H9 (cell line): ENCODE measurements at regions not wholly inside any gene's neighbourhood (a gene's known extent, or its start where the extent isn't known, plus 50 kb on each side); places are given as distances from the start of the nearest gene placed in this dataset.

Experiments
- DNase-seq: peaks from one replicate; pipeline ENCODE4 v3.0.0-alpha.2; 2017
- H2AFZ ChIP-seq: one replicate; pipeline ENCODE4 v1.6.1; 2013; ENCODE audit warnings: mild to moderate bottlenecking, low read length, control low read depth, moderate library complexity
- H2AK5ac ChIP-seq: 2 replicates; pipeline ENCODE4 v1.6.1; 2013; ENCODE audit warnings: low read length, control low read depth, mixed read lengths; ENCODE audit not compliant: insufficient read length
- H2BK120ac ChIP-seq: one replicate; pipeline ENCODE4 v1.6.1; 2013; ENCODE audit warnings: low read depth, mild to moderate bottlenecking, low read length, control low read depth, inconsistent platforms; ENCODE audit not compliant: poor library complexity, severe bottlenecking
- H2BK12ac ChIP-seq: 2 replicates; pipeline ENCODE4 v1.6.1; 2013; ENCODE audit warnings: low read length, control low read depth, mixed read lengths, low read depth; ENCODE audit not compliant: insufficient read length
- H2BK15ac ChIP-seq: 2 replicates; pipeline ENCODE4 v1.6.1; 2013; ENCODE audit warnings: low read depth, low read length, control low read depth
- H2BK20ac ChIP-seq: one replicate; pipeline ENCODE4 v1.6.1; 2013; ENCODE audit warnings: low read depth, mild to moderate bottlenecking, low read length, control low read depth, inconsistent platforms; ENCODE audit not compliant: poor library complexity, severe bottlenecking
- H2BK5ac ChIP-seq: 2 replicates; pipeline ENCODE4 v1.6.1; 2013; ENCODE audit warnings: low read length, control low read depth, mixed read lengths; ENCODE audit not compliant: insufficient read length
- H3K14ac ChIP-seq: 2 replicates; pipeline ENCODE4 v1.6.1; 2013; ENCODE audit warnings: low read length, control low read depth; ENCODE audit not compliant: insufficient read depth
- H3K18ac ChIP-seq: 2 replicates; pipeline ENCODE4 v1.6.1; 2013; ENCODE audit warnings: low read depth, mild to moderate bottlenecking, mixed read lengths, low read length, control low read depth; ENCODE audit not compliant: insufficient read length
- H3K23ac ChIP-seq: 2 replicates; pipeline ENCODE4 v1.6.1; 2013; ENCODE audit warnings: low read length, control low read depth, mixed read lengths, low read depth; ENCODE audit not compliant: insufficient read length
- H3K23me2 ChIP-seq: 2 replicates; pipeline ENCODE4 v1.6.1; 2013; ENCODE audit warnings: low read depth, mild to moderate bottlenecking, mixed read lengths, low read length, control low read depth; ENCODE audit not compliant: insufficient read length, poor library complexity, severe bottlenecking
- H3K27ac ChIP-seq: 2 replicates; pipeline ENCODE4 v1.5.1; 2013; ENCODE audit warnings: low read length, control low read depth, mixed read lengths, low read depth; ENCODE audit not compliant: insufficient read length
- H3K27me3 ChIP-seq: 2 replicates; pipeline ENCODE4 v1.6.1; 2013; ENCODE audit warnings: low read length, control low read depth, inconsistent platforms; ENCODE audit not compliant: insufficient read depth
- H3K4ac ChIP-seq: 2 replicates; pipeline ENCODE4 v1.6.1; 2013; ENCODE audit warnings: low read depth, mild to moderate bottlenecking, control low read depth, inconsistent platforms, low read length, moderate library complexity
- H3K4me1 ChIP-seq: 2 replicates; pipeline ENCODE4 v1.6.1; 2013; ENCODE audit warnings: low read length, control low read depth, inconsistent platforms; ENCODE audit not compliant: insufficient read depth
- H3K4me2 ChIP-seq: 2 replicates; pipeline ENCODE4 v1.6.1; 2013; ENCODE audit warnings: low read length, control low read depth, mixed read lengths; ENCODE audit not compliant: insufficient read length, insufficient read depth
- H3K56ac ChIP-seq: 2 replicates; pipeline ENCODE4 v1.6.1; 2013; ENCODE audit warnings: low read depth, mild to moderate bottlenecking, mixed read lengths, low read length, control low read depth; ENCODE audit not compliant: insufficient read length
- H3K79me1 ChIP-seq: 2 replicates; pipeline ENCODE4 v1.6.1; 2013; ENCODE audit warnings: low read depth, mild to moderate bottlenecking, moderate library complexity, low read length, control low read depth, inconsistent platforms; ENCODE audit not compliant: insufficient read depth, poor library complexity, severe bottlenecking
- H3K79me2 ChIP-seq: 2 replicates; pipeline ENCODE4 v1.6.1; 2013; ENCODE audit warnings: low read length, control low read depth, inconsistent platforms; ENCODE audit not compliant: insufficient read depth
- H3K9ac ChIP-seq: 2 replicates; pipeline ENCODE4 v1.6.1; 2013; ENCODE audit warnings: low read length, control low read depth, mixed read lengths; ENCODE audit not compliant: insufficient read length; ENCODE audit errors: extremely low read depth
- H3K9me3 ChIP-seq: one replicate; pipeline ENCODE4 v1.6.1; 2013; ENCODE audit warnings: low read depth, low read length, inconsistent platforms; ENCODE audit not compliant: control insufficient read depth
- H3T11ph ChIP-seq: one replicate; pipeline ENCODE4 v1.6.1; 2013; ENCODE audit warnings: mild to moderate bottlenecking, low read length, control low read depth, inconsistent platforms
- H4K20me1 ChIP-seq: one replicate; pipeline ENCODE4 v1.6.1; 2013; ENCODE audit not compliant: control insufficient read depth, insufficient read length, insufficient read depth
- H4K5ac ChIP-seq: 2 replicates; pipeline ENCODE4 v1.6.1; 2013; ENCODE audit warnings: low read depth, mild to moderate bottlenecking, mixed read lengths, low read length, control low read depth; ENCODE audit not compliant: insufficient read length
- H4K8ac ChIP-seq: replicated peaks from 2 replicates; pipeline ENCODE4 v1.6.1; 2013; ENCODE audit warnings: low read length, control low read depth, mixed read lengths, low read depth; ENCODE audit not compliant: insufficient read length
- H4K91ac ChIP-seq: 2 replicates; pipeline ENCODE4 v1.6.1; 2013; ENCODE audit warnings: low read depth, mild to moderate bottlenecking, moderate library complexity, mixed read lengths, low read length, control low read depth; ENCODE audit not compliant: insufficient read length
- H3K27ac Mint-ChIP-seq, 3 experiments: 2 replicates in 2 of 3; 3 replicates in 1 of 3; pipeline ENCODE4 v1.8.0; 2020 to 2021; ENCODE audit warnings: mixed read lengths in 3 of 3, mild to moderate bottlenecking in 1 of 3, moderate library complexity in 1 of 3
- H3K27me3 Mint-ChIP-seq: 2 replicates; pipeline ENCODE4 v1.8.0; 2021; ENCODE audit warnings: low read depth, mild to moderate bottlenecking, moderate library complexity, mixed read lengths
- H3K36me3 Mint-ChIP-seq, 3 experiments: 2 replicates in 2 of 3; 3 replicates in 1 of 3; pipeline ENCODE4 v1.8.0; 2020 to 2021; ENCODE audit warnings: low read depth in 3 of 3, mixed read lengths in 3 of 3; ENCODE audit not compliant: insufficient read depth in 1 of 3
- H3K4me1 Mint-ChIP-seq, 2 experiments: 2 replicates each; pipeline ENCODE4 v1.8.0; 2020; ENCODE audit warnings: mixed read lengths in 2 of 2
- H3K4me3 Mint-ChIP-seq, 2 experiments: 2 replicates in 1 of 2; 3 replicates in 1 of 2; pipeline ENCODE4 v1.8.0; 2020 to 2021; ENCODE audit warnings: mild to moderate bottlenecking in 2 of 2, mixed read lengths in 2 of 2, moderate library complexity in 1 of 2
- H3K9me3 Mint-ChIP-seq, 2 experiments: 2 replicates in 1 of 2; 3 replicates in 1 of 2; pipeline ENCODE4 v1.8.0; 2020; ENCODE audit warnings: mild to moderate bottlenecking in 2 of 2, mixed read lengths in 2 of 2, moderate library complexity in 1 of 2
- WGBS: extraction: QIAGEN DNeasy Blood & Tissue Kit; methylation state at CpG from one replicate; pipeline ENCODE4 v1.1.7; 2013; ENCODE audit warnings: missing lambda C conversion rate, low lambda C conversion rate, mixed read lengths; ENCODE audit not compliant: insufficient read length; ENCODE audit errors: extremely low coverage; 5-methylcytosine and 5-hydroxymethylcytosine counted together
- TF ChIP-seq, protein P1 (sequence below): fragments of 200-600 bp; sonication (generic); conservative IDR thresholded peaks from 3 replicates; pipeline ENCODE4 v1.8.0; 2021; ENCODE audit warnings: antibody characterized with exemption, mild to moderate bottlenecking

DNA sequence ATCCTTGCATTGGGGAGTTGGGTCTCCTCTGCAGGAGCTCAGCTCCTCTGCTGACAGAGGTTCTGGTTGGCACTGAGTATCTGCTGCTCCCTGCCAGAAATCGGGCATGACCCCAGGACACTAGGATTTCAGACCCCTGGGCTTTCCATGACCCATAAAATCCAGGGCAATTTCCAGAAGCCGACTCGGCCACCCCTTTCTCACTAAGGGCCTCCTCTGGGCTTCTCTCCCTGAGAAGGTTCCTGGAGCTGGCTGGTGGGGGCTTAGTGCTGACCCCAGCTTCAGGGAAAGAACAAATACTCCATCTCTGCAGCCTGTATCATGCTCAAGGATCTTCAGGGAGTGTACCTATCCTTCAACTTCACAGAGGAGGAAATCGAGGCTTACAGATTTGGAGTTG is 603.4 kb downstream of the PTPRU start:
- H3K18ac ChIP-seq = no peak overlapping the region
- H3K4me2 ChIP-seq = no peak overlapping the region
- no peak overlapping the region for H2BK20ac ChIP-seq
- no peak overlapping the region for H2AFZ ChIP-seq
- TF ChIP-seq, protein P1, sequence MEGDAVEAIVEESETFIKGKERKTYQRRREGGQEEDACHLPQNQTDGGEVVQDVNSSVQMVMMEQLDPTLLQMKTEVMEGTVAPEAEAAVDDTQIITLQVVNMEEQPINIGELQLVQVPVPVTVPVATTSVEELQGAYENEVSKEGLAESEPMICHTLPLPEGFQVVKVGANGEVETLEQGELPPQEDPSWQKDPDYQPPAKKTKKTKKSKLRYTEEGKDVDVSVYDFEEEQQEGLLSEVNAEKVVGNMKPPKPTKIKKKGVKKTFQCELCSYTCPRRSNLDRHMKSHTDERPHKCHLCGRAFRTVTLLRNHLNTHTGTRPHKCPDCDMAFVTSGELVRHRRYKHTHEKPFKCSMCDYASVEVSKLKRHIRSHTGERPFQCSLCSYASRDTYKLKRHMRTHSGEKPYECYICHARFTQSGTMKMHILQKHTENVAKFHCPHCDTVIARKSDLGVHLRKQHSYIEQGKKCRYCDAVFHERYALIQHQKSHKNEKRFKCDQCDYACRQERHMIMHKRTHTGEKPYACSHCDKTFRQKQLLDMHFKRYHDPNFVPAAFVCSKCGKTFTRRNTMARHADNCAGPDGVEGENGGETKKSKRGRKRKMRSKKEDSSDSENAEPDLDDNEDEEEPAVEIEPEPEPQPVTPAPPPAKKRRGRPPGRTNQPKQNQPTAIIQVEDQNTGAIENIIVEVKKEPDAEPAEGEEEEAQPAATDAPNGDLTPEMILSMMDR = no peak
- peaks cover 4% of the 10 kb centered on the region for H3K27me3 Mint-ChIP-seq
- no peak overlapping the region for H2BK5ac ChIP-seq
- no peaks in the 10 kb centered on the region for H3K79me2 ChIP-seq
- no peak for DNase-seq
- no peak overlapping the region for H3K9ac ChIP-seq
- no peaks in the 10 kb centered on the region for H3K23me2 ChIP-seq
- H3K4ac ChIP-seq = no peak overlapping the region
- peaks cover 13 to 16% of the 10 kb centered on the region in 2 experiments for H3K9me3 Mint-ChIP-seq
- H3K4me1 ChIP-seq = no peaks in the 10 kb centered on the region
- H3K4me1 Mint-ChIP-seq = peaks cover 9 to 19% of the 10 kb centered on the region in 2 experiments
- no peaks in the 10 kb centered on the region for H3K27me3 ChIP-seq
- no peak overlapping the region for H4K8ac ChIP-seq
- no peak overlapping the region for H3K56ac ChIP-seq
- H3K79me1 ChIP-seq = no peaks in the 10 kb centered on the region
- H4K5ac ChIP-seq = no peak overlapping the region
- H2BK120ac ChIP-seq = no peak overlapping the region
- no peak overlapping the region for H2AK5ac ChIP-seq
- WGBS = no CpG with 5 or more reads among the region's 4 CpGs
- no peaks in the 10 kb centered on the region for H4K20me1 ChIP-seq
- no peak overlapping the region for H2BK12ac ChIP-seq
- H3K36me3 Mint-ChIP-seq = peaks cover 1 to 9% (median 5%) of the 10 kb centered on the region in 3 experiments; a peak in 4 of 7 replicates
- H3T11ph ChIP-seq = no peak overlapping the region
- H3K14ac ChIP-seq = no peak overlapping the region
- H3K23ac ChIP-seq = no peak overlapping the region
- no peak overlapping the region for H3K27ac Mint-ChIP-seq
- no peak overlapping the region for H3K4me3 Mint-ChIP-seq
- no peak overlapping the region for H4K91ac ChIP-seq
- H3K9me3 ChIP-seq = no peaks in the 10 kb centered on the region
- no peak overlapping the region for H2BK15ac ChIP-seq
- H3K27ac ChIP-seq = no peak overlapping the region
